NCI-H1105 treated with DMSO at 0.1 percent for 48 hours (cell line): ENCODE measurements at regions not wholly inside any gene's neighbourhood (a gene's known extent, or its start where the extent isn't known, plus 50 kb on each side); places are given as distances from the start of the nearest gene placed in this dataset.
"Not testable (repeated sequence)": the region's sequence is repeated elsewhere in the genome, so short reads cannot be mapped to it uniquely, and the experiment has no call there.

Source experiments
- DNase-seq: peaks from one replicate; lab custom pipeline; 2025; lab: John Stamatoyannopoulos, UW

DNA sequence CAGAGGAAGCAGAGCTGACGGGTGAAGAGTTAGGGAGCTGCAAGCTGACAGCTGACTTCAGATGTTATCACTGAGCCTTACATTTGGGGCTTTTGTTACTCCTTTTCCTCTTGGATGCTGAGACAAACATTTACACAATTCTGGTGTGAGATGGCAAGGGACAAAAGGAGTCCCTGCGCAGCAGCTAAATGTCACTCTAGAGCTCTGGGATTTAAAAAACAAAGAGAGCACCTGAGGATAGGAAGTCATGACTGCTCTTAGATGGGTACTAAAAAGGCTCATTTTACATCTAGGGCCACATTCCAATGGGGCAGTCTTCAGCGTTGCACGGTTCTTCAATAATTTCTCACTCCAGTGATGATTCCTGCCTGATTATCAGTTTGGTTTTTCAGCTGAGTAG lies 204.5 kb downstream of the RAB38 start:
- DNase-seq = no peak

DNA sequence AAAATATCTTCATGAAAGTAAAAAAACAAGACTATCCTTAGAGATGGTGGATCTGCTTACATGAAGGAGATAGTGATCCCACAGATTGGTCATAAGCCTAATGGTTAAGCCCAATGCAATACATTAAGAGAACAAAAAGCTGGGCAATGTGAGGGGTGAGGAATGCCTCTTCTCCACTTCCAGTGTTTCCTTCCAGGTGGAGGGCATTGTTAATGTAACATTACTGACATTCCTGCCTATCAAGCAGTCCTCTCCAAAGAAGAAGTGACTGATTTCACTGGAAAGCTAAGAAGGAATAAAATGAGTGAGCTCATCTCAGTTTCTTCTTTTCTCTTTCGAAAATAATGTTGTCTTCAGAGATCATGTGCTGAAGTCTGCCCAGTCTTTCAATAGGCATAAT lies 207.8 kb downstream of the RAB38 start:
- DNase-seq = no peak

DNA sequence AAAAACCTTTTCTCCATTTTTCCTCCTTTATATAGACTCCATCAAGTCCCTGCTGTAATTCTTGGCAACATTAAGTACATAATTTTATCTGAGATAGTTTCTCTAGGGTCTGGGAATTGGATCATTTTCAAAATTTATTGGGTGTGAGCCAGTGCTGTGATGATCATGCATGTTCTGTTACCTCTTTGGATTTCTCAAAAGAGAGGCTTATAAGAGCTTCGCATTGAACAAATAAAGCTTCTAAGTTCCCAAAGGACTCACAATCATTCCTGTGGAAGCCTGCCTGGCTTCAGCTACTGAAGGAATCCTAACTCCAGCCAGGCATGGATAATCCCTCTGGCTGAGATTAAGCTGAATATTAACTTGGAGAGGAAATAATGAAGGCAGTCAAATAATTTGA lies 208.5 kb downstream of the RAB38 start:
- DNase-seq = peak; percentile 81

DNA sequence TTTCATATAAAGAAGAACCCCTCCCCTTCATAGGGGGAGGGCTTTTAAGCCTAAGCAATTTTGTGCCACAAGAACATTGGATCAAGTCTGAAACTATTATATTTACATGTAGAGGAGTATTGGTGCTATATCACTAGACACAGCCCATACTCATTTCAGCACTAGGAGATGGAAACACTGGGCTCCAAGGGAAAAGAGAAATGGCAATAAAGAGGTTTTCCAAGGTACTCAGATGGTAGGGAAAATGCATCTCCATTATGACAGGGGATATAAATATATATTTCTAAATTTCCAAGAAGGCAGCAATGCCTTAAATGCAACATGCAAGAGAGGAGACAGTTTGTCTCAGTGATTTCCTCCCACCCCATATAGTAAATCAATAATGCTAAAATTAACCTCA lies 209.0 kb downstream of the RAB38 start:
- no peak for DNase-seq

DNA sequence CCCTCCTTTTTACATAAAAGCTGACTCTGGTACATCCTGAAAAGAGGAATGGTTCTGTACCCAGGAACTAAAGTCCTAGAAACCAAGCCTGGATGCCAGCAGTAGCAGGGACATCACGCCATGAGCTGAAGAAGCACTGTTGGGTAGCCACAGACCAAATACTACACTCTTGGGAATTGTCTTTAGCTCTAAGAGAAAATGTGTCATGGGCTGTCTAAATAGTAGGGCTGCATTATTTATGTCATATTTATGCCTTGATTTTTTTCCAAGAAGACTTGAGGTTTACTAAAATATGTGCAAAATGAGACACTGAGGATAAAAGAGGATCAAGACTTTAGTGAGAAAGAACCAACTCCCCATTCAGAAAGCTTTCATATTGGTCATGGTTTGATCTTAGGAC lies 213.6 kb downstream of the RAB38 start:
- no peak for DNase-seq

DNA sequence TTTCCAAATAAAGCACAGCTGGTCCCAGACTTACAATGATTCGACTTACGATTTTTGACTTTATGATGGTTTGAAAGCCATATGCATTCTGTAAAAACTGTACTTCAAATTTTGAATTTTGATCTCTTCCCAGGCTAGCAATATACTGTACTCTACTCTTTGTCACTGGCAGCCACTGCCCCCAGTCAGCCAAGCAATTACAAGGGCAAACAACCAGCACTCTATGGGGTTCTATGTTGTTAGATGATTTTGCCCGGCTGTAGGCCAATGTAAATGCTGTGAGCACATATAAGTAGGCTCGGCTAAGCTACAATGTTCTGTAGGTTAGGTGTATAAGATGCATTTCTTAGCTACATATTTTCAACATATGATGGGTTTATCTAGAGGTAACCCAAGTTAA lies 217.3 kb downstream of the RAB38 start:
- no peak for DNase-seq

DNA sequence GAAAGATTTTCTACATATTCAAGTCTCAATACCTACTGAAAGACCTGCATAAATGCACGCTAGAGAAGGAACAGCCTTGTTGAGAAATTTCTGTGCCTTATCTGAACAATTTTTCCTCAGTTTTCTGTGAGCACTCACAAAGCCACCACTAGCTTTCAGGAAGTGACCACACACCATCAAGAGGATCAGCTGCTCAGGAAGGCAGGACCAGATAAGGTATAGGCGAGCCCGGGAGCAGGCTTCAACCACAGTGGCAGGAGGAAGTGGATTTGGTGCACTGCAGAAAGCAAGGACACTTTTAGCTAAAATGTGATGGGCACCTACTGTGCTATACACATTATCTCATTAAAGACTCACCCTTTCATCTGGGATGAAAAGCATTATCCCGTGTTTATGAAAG lies 220.8 kb downstream of the RAB38 start:
- no peak for DNase-seq

DNA sequence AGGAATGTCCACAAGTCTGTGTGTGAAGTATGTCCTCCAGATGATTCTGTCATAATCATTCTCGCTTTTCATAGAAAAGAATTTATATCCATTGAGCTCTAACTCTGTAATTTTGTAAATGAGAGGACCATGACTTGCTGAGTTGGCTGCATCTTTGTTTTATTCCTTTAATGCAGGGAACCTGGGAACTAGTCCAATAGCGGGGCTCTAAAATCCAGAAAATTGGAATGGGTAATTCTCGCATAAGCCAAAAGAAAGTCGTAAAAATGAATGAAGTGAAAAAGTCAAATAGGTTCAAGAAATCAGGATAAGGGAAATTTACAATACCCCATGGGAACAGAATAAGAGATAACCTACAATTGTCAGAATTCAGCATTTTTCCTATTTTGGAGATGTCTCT lies 232.5 kb downstream of the RAB38 start:
- DNase-seq = no peak

DNA sequence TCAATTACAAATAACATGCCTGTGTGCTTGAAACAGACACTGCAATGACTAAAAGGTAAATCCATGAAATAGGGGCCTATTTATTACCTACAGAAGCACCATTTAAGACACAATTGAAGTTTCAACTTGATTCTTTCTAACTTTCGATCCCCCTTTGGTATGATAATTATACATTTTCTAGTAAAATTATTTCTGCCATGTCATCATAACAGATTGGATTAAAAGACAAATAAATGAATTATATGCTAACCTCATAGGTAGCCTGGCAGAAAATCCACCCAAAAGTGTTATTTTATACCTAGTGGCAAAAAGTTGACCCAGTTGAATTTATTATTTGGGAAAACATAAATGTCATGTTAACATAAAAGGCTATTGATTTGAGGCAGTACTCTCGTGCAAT lies 241.1 kb downstream of the RAB38 start:
- no peak for DNase-seq

DNA sequence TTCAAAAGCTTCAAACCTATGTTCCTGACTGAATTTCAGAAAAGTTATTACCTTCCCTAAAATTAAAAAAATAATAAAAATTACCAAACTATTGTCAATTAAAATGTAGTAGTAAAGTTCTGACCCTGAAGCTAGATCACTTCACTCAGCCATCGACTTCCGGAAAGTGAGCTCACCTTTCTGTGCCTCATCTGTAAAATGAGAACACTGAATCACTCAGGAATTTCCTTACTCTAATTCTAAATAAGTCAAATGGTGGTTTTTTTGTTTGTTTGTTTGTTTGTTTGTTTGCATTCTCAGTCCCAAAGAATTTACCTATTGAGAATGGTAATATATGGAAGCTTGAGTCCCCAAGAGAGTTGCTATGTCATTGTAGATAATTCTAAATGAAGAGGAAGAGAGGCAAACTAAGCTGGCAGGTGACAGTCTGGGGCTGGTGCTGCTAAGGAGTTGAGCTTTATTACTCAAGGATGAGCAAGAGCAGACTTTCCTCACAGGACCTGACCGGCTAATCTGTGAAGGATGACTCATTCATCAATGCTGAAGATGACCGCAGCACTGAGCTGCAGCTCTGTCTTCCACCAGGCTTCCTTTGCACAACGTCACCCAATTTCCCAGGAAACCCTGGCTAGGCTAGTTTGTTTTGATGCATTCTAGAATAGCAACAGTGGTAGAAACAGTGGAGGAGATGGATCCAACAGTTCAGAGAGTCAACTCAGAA lies 248.8 kb downstream of the RAB38 start:
- no peak for DNase-seq

DNA sequence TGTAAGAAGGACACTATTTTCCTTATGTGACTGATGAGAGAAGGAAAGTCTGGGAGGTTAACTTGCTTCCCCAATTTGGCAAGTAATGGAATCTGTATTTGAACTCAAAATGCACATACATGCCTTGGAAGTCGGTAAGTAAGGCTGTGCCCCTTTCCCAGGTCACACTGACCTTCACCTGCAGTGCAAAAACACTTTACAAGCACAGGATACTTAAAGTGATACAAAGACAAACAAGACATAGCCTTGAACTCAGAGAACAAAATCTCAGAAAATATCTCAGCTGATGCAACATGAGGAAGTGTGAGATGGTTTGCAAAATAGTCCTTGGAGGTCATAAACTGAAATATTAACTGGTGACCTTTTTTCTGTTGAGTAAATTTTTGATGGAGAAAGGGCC lies 251.1 kb downstream of the RAB38 start:
- no peak for DNase-seq

DNA sequence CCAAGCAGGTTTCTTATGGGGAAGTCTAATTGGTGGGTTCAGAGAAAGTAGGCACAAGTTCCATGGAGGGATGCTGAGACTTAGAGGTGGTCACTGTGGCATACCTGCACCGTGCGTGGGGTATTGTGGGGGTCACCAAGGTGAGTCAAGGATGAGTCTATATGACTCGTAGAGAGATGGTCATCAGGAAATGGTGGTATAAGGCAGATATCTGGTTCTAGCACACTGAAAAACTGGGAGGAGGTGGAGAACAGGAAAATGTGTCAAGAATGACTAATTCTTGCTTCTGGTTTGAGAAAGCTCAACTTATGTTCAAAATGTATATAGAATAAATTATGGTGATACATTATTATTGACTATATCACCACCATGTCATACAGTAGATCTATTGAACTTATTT lies 258.1 kb downstream of the RAB38 start:
- no peak for DNase-seq

DNA sequence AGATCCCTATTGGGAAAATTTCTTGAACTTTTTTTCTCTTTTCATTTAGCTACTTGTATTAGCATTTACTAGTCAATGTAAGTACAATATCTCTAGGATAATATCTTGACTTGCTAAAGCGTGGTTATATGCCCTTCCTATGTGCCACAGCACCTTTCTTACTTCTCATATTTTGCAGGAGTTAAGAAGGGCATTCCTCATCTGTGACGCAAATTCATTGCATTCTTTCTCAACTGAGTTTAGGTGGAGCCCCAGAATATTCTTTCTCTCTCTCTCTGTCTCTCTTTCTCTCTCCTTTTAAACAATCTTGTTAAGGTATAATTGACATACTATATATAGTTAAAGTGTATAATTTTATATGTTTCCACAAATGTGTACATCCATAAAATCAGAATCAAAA lies 266.1 kb downstream of the RAB38 start:
- no peak for DNase-seq

DNA sequence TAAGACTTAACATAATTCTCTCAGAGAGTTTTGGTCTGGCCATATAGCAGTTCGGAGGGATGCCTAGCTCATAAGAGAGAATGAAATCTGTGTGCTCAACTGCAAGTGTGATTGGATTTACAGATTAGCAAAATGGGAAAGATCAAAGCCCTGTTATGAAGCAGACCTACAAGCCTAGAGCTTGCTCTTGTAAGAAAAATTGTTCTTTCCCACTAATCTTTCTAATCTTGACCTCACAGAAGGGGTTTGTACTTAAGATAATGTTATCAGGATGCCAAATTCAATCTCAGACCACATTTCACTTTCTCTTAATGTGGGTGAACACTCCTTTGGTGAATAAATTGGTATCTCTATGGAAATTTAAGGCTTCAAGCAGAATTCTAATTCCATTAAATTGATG lies 267.2 kb downstream of the RAB38 start:
- DNase-seq = no peak

DNA sequence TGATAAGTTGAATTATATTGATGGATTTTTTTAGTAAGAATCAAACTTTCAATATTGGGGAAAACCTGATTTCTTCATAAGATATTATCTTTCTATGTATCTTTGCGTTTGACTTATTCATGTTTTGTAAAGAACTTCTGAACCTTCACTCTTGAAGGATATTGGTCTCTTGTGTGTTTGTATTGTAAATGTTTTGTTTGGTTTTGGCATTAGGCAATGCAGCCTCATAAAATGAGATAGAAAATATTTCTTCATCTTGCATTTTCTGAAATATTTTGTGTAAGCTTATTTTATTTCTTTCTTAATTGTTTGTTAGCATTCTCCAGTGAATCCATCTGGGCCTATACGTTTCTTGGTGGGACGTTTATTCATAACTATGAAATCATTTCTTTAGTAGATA lies 271.9 kb downstream of the RAB38 start:
- no peak for DNase-seq

DNA sequence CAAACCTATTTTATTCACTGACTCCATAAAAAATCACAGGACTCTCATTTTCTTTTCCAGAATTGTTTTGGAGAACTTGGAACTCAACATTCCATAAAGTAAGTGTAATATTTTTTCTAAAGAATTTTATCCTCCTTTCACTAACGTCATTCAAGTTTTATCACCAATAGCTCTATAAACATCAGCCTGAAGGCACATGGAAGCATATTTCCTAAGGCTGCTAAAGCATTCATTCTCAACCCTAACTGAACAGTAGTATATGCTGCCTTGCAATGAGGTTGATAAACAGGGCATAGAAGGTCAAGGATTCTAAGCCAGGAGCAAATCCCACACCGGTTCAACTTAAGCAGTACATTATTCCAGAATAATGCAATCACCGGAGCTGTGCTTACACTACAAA lies 273.9 kb downstream of the RAB38 start:
- no peak for DNase-seq

DNA sequence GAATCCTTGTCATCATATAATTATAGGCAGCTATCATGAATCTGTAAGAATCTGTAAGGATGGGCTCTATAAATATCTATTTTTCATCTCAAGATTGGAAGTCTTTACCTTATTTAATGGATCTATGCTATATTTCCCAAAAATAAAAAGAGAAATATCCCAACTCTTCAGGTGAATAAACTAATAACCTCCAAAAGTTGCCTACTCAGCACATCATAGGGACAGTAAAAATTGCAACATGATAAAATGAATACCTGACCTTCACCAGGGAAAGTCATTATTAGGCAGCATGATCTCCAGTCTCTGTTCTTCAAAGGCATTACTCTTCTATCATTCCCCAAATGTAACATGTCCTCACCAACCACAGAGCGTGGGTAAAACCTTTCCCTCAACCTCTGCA lies 277.3 kb downstream of the RAB38 start:
- DNase-seq = no peak

DNA sequence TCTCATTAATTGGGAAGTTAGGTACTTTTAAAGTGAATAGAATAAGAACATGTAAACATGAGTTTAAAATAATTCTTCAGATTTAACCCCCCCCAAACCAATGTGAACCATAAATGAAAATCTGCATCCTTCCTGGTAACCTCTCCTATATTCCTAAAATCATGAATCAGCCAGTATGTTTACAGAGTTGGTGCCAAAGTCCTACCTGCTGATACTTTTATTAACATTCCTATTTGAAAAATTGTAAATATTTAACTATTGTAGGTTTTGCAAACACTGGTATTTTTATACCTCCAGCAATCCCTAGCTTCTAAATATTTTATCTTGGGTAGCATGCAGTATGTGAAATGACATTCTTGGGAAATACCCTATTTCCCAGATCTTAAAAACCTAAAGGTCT lies 278.2 kb downstream of the RAB38 start:
- DNase-seq = no peak

DNA sequence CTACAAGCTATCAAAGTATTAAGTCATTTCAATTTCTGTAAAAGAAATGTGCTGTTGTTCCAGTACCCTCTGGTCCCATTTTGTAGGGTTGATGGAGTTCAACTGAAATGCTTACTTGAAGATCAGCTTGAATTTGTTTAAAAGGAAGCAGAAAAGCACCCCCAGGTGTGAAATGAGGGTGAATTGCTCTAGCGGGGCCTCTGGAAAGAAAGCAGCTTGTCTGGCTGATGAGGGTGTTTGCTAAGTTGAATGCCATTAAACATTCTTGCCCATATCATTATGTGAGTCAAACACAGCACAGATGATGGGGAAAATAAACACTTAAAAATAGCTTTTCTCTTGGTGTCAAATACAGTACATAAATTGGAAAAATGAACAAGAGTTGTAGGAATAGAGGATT lies 280.3 kb downstream of the RAB38 start:
- no peak for DNase-seq

DNA sequence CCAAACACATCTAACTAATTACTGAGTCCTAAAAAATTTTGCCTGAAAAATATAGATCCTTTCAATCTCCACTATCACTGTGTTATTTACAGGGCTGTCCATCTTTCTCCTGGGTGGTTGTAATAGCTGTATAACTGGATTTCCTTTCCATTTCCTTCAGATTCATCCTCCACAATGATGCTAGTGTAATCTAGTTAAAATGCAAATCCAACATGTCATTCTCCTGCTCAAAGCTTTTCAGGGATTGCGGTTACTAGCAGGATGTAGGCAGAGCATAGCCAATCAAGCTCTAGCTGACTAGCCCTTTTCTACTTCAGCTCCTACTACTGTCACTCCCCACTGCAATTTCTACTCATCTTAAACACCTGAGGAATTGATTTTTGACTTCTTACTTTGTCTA lies 283.0 kb downstream of the RAB38 start:
- no peak for DNase-seq

DNA sequence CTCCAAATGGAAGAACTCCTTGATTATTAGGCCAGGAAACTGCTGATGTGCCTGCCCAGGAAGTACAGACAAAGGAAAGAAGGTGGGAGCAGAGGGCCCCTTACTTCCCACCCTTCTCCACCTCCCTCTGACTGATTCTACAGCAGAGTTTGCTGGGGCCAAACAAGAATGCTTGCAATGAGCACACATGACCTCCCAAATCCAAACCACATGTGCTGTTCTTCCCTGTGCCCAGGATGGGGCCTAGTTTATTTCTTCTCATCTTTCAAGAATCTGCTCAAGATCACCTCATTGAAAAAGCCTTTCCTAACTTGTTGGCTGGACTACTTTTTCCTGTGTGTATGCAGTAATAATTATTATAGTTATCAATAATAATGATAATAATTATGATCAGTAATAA lies 286.1 kb downstream of the RAB38 start:
- no peak for DNase-seq

DNA sequence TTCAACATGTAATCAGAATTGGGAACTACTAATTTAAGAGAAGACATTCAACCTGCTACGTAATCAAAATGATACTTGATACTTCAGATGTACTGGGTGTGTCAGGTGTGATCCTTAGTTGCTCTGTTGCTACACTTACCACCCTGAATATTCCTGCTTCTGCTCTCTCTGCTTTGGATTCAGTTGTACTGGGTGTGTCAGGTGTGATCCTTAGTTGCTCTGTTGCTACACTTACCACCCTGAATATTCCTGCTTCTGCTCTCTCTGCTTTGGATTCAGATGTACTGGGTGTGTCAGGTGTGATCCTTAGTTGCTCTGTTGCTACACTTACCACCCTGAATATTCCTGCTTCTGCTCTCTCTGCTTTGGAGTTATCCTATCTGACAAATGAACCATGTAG lies 290.2 kb downstream of the RAB38 start:
- DNase-seq = not testable (repeated sequence)

DNA sequence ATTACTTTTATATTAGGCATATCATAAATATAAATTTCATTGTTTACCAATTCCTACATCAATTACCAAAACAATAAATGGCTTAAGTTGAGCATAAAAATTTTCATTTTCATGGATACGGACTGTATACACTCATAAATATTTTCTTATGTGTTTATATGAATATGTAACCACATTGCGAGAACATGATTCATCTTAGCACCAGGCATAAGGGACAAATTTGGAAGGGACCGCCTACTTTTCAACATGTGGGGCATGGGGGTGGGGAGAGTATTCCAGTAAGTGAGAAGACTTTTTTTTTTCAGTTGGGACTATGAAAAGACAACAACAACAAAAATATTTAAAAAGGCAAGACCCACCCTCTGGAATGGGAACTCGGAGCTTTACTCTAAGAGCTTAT lies 296.1 kb downstream of the RAB38 start:
- DNase-seq = no peak

DNA sequence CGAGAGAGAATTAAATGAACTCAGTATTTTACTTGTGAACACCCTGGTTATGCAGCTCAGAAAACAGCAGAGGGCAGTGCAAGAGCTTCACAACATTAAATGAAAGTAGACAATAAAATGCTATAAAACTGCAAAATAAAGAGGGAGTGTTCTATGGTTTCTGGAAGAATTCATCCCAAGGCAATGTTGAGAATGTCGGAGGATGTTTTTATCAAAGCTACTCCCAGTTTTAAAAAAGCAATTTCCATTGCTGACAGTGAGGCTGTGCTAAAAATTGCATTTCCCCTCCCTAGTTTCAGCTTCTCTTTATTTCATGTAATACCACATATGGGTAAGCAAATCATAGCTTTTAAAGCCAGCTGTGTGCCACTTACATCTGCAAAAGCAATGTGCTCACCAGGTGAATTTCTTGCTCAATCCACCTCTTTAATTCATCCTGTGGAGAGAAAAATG lies 296.8 kb downstream of the RAB38 start:
- peak; percentile 52 for DNase-seq

DNA sequence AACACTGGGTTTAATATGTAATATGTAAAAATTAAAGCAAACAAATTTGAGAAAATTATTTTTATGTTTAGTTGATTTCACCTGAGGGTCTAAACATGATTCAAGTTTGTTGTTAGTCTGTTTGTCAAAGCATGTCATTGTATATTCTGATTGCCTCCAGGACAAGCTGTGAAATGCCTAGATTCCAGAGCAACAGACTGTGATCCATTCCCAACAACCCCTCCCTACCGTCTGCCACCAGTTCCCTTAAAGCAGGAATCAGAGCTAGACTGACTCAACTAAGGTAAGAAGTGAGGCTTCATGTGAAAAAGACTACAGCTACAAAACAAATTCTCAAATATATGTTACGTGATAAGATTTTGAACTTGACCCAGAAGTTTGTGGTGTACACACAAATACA lies 304.2 kb downstream of the RAB38 start:
- no peak for DNase-seq
